Hematopoietic multipotent progenitor cell treated with erythropoietin and hydrocortisone succinate and interleukin-3 and kit ligand, for 4 days (in vitro differentiated cells): ENCODE measurements at regions not wholly inside any gene's neighbourhood (a gene's known extent, or its start where the extent isn't known, plus 50 kb on each side); places are given as distances from the start of the nearest gene placed in this dataset.

Experiments used
- DNase-seq: peaks from one replicate; pipeline ENCODE4 v3.0.0-alpha.2; 2015

- DNase-seq = no peak
Measured at GRCh38 chr17:73991260-73991659, 212.2 kb upstream of the RPL38 start.

GRCh38 chr17:73994946-73995345 is 208.5 kb upstream of the RPL38 start:
- no peak for DNase-seq

- no peak for DNase-seq
Measured at GRCh38 chr17:73997059-73997458, 206.4 kb upstream of the RPL38 start.

GRCh38 chr17:73998249-73998648 is 205.2 kb upstream of the RPL38 start:
- no peak for DNase-seq

- peak; percentile 38 for DNase-seq
Measured at GRCh38 chr17:73998653-73999645, 204.5 kb upstream of the RPL38 start.

- no peak for DNase-seq
Measured at GRCh38 chr17:74001145-74001544, 202.3 kb upstream of the RPL38 start.

- no peak for DNase-seq
Measured at GRCh38 chr17:74002241-74002640, 201.2 kb upstream of the RPL38 start.

GRCh38 chr17:74004056-74004455 is 199.4 kb upstream of the RPL38 start:
- no peak for DNase-seq

GRCh38 chr17:74005790-74006189 is 197.7 kb upstream of the RPL38 start:
- DNase-seq = no peak

GRCh38 chr17:74006371-74006770 is 197.1 kb upstream of the RPL38 start:
- no peak for DNase-seq

- peak; percentile 65 for DNase-seq
Measured at GRCh38 chr17:74008196-74008595, 195.3 kb upstream of the RPL38 start.

- no peak for DNase-seq
Measured at GRCh38 chr17:74009056-74009625, 194.3 kb upstream of the RPL38 start.

- no peak for DNase-seq
Measured at GRCh38 chr17:74010903-74011302, 192.6 kb upstream of the RPL38 start.

GRCh38 chr17:74011966-74012365 is 191.5 kb upstream of the RPL38 start:
- DNase-seq = peak; percentile 27

- peak; percentile 84 for DNase-seq
Measured at GRCh38 chr17:74012465-74012864, 191.0 kb upstream of the RPL38 start.

- DNase-seq = no peak
Measured at GRCh38 chr17:74015316-74015715, 188.2 kb upstream of the RPL38 start.

GRCh38 chr17:74015990-74016389 is 187.5 kb upstream of the RPL38 start:
- DNase-seq = no peak

- DNase-seq = no peak
Measured at GRCh38 chr17:74016461-74016860, 187.0 kb upstream of the RPL38 start.

GRCh38 chr17:74017466-74017865 is 186.0 kb upstream of the RPL38 start:
- no peak for DNase-seq

GRCh38 chr17:74018115-74018514 is 185.4 kb upstream of the RPL38 start:
- DNase-seq = no peak

- DNase-seq = no peak
Measured at GRCh38 chr17:74019271-74019670, 184.2 kb upstream of the RPL38 start.

GRCh38 chr17:74019860-74020259 is 183.6 kb upstream of the RPL38 start:
- DNase-seq = no peak

GRCh38 chr17:74020522-74020921 is 183.0 kb upstream of the RPL38 start:
- no peak for DNase-seq

GRCh38 chr17:74024871-74025531 is 178.5 kb upstream of the RPL38 start:
- no peak for DNase-seq
